Type B pancreatic cell (in vitro differentiated cells): ENCODE measurements at regions not wholly inside any gene's neighbourhood (a gene's known extent, or its start where the extent isn't known, plus 50 kb on each side); places are given as distances from the start of the nearest gene placed in this dataset.

ENCODE experiments used
- DNase-seq: peaks from one replicate; pipeline ENCODE4 v3.0.0; 2021; ENCODE audit warnings: mixed read lengths; ENCODE audit not compliant: unreplicated experiment; ENCODE audit errors: extremely low spot score
- H3K27ac Mint-ChIP-seq: 2 replicates; pipeline ENCODE4 v1.8.0; 2021; ENCODE audit warnings: mild to moderate bottlenecking, mixed read lengths
- H3K27me3 Mint-ChIP-seq: 2 replicates; pipeline ENCODE4 v1.8.0; 2021; ENCODE audit warnings: mixed read lengths
- H3K36me3 Mint-ChIP-seq: 2 replicates; pipeline ENCODE4 v1.8.0; 2021; ENCODE audit warnings: mixed read lengths
- H3K4me1 Mint-ChIP-seq: one replicate; pipeline ENCODE4 v1.8.0; 2021; ENCODE audit warnings: mixed read lengths; ENCODE audit not compliant: unreplicated experiment
- H3K4me3 Mint-ChIP-seq: 2 replicates; pipeline ENCODE4 v1.8.0; 2021; ENCODE audit warnings: mild to moderate bottlenecking, mixed read lengths
- H3K9me3 Mint-ChIP-seq: 2 replicates; pipeline ENCODE4 v1.8.0; 2021; ENCODE audit warnings: mixed read lengths
- TF ChIP-seq, protein P1 (sequence below): fragments of 200-600 bp; sonication (generic); conservative IDR thresholded peaks from 2 replicates; pipeline ENCODE4 v1.5.0; 2021; ENCODE audit warnings: antibody characterized with exemption, mild to moderate bottlenecking

DNA sequence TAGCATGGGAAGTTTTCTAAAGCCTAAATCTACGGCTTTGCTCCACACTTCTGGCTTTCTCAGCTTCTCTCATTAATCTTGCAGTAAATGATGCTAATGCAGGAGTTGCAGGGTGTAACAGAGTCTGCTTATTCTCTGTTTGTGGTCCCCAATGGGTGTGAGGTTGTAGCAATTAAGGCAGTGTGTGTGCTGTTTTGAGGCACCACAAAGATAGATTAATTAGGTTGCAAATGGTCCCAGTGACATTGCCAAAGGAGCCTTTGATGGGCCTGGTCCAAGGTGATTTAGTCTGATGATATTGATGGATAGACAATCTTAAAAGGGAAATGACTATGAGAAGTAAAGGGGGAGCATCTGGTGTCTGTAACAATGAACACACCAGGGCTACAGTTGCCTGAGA, 1313.7 kb upstream of the CDH8 start:
- no peak for DNase-seq
- TF ChIP-seq, protein P1, sequence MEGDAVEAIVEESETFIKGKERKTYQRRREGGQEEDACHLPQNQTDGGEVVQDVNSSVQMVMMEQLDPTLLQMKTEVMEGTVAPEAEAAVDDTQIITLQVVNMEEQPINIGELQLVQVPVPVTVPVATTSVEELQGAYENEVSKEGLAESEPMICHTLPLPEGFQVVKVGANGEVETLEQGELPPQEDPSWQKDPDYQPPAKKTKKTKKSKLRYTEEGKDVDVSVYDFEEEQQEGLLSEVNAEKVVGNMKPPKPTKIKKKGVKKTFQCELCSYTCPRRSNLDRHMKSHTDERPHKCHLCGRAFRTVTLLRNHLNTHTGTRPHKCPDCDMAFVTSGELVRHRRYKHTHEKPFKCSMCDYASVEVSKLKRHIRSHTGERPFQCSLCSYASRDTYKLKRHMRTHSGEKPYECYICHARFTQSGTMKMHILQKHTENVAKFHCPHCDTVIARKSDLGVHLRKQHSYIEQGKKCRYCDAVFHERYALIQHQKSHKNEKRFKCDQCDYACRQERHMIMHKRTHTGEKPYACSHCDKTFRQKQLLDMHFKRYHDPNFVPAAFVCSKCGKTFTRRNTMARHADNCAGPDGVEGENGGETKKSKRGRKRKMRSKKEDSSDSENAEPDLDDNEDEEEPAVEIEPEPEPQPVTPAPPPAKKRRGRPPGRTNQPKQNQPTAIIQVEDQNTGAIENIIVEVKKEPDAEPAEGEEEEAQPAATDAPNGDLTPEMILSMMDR: no peak
- H3K4me3 Mint-ChIP-seq: no peak overlapping the region
- no peaks in the 10 kb centered on the region for H3K4me1 Mint-ChIP-seq
- no peaks in the 10 kb centered on the region for H3K27me3 Mint-ChIP-seq
- H3K9me3 Mint-ChIP-seq: no peaks in the 10 kb centered on the region
- no peak overlapping the region for H3K27ac Mint-ChIP-seq
- H3K36me3 Mint-ChIP-seq: no peaks in the 10 kb centered on the region

DNA sequence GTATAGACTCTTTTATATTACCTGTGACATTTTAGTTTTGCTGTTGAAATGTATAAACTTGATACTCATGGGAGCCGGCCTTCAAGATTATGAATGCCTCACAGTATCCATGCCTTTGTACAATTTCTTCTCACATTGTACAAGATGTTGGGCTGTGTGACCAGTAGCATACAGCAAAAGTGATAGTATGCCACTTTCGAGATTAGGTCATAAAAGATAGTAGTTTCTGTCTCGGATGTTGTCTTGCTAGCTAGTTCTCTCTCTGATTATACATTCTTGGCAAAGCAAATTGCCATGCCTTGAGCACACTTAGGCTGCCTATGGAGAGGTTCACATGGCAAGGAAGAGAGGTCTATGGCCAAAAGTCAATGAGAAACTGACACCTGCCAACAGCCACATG, 1309.8 kb upstream of the CDH8 start:
- Mint-ChIP-seq H3K4me1 (no peaks in the 10 kb centered on the region), H3K27ac (no peak overlapping the region), H3K36me3 (no peaks in the 10 kb centered on the region), H3K9me3 (no peaks in the 10 kb centered on the region), H3K27me3 (no peaks in the 10 kb centered on the region), H3K4me3 (no peak overlapping the region)
- no peak for DNase-seq
- TF ChIP-seq, protein P1: no peak

DNA sequence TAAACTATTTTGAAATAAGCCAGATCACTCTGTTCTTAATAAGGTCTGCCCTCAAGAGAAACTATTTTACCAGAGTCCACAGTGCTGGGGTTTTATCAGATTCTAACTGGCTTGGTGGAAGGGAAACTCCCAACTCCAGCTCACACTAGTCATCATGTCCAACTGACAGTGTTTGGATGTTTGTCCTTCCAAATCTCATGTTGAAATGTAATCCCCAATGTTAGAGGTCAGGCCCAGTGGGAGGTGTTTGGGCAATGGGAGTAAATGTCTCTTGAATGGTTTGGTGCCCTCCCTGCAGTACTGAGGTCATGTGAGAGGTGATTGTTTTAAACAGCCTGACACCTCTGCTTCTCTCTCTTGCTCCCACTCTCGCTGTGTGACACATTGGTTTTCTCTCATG, 1301.0 kb upstream of the CDH8 start:
- Mint-ChIP-seq H3K4me3 (no peak overlapping the region), H3K36me3 (no peaks in the 10 kb centered on the region), H3K27me3 (no peaks in the 10 kb centered on the region), H3K9me3 (peaks cover 7% of the 10 kb centered on the region), H3K4me1 (no peaks in the 10 kb centered on the region), H3K27ac (no peak overlapping the region)
- TF ChIP-seq, protein P1: no peak
- DNase-seq: no peak

DNA sequence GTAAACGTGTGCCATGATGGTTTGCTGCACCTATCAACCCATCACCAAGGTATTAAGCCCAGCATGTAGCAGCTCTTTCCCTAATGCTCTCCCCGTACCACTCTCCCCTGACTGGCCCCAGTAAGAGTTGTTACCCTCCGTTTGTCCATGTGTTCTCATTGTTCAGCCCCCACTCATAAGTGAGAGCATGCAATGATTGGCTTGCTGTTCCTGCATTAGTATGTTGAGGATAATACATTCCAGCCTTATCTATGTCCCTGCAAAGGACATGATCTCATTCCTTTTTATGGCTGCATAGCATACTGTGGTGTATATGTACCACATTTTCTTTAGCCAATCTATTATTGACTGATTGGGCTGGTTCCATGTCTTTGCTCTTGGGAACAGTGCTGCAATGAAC, 1294.9 kb upstream of the CDH8 start:
- H3K9me3 Mint-ChIP-seq: no peaks in the 10 kb centered on the region
- TF ChIP-seq, protein P1: no peak
- H3K36me3 Mint-ChIP-seq: no peaks in the 10 kb centered on the region
- H3K27ac Mint-ChIP-seq: no peak overlapping the region
- no peaks in the 10 kb centered on the region for H3K27me3 Mint-ChIP-seq
- DNase-seq: no peak
- H3K4me3 Mint-ChIP-seq: no peak overlapping the region
- no peaks in the 10 kb centered on the region for H3K4me1 Mint-ChIP-seq

DNA sequence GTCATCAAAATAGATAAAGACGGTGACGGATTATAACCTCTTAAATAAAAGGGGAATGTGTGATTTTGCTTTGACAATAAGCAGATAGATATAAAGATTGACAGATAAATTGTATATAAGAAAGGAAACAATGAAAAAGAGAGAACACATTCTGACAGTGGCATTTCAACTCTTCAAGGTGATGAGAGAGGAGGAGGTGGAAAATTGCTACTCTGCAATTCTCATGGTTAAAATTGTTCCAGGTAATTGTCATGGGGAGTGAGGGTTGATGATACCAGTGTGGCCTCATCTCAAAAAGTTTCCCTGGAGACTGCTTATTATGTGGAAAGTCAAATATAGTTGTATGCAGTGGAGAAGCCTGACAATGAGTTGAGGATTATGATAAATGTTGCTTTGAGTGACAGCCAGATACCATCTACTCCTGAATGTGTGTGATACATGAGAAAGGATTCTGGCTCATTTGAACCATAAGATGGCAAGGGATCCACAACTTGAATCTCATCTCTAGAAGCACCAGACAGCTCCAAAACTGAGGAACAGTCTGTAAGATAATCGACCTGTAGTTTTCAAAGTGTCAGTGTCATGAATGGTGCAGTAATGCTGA, 1290.6 kb upstream of the CDH8 start:
- no peaks in the 10 kb centered on the region for H3K27me3 Mint-ChIP-seq
- no peak overlapping the region for H3K4me3 Mint-ChIP-seq
- no peak overlapping the region for H3K27ac Mint-ChIP-seq
- no peaks in the 10 kb centered on the region for H3K4me1 Mint-ChIP-seq
- TF ChIP-seq, protein P1: no peak
- H3K9me3 Mint-ChIP-seq: no peaks in the 10 kb centered on the region
- H3K36me3 Mint-ChIP-seq: no peaks in the 10 kb centered on the region
- no peak for DNase-seq
